ENCODE measurements at regions not wholly inside any gene's neighbourhood (a gene's known extent, or its start where the extent isn't known, plus 50 kb on each side); places are given as distances from the start of the nearest gene placed in this dataset.

- TF ChIP-seq, protein P1, sequence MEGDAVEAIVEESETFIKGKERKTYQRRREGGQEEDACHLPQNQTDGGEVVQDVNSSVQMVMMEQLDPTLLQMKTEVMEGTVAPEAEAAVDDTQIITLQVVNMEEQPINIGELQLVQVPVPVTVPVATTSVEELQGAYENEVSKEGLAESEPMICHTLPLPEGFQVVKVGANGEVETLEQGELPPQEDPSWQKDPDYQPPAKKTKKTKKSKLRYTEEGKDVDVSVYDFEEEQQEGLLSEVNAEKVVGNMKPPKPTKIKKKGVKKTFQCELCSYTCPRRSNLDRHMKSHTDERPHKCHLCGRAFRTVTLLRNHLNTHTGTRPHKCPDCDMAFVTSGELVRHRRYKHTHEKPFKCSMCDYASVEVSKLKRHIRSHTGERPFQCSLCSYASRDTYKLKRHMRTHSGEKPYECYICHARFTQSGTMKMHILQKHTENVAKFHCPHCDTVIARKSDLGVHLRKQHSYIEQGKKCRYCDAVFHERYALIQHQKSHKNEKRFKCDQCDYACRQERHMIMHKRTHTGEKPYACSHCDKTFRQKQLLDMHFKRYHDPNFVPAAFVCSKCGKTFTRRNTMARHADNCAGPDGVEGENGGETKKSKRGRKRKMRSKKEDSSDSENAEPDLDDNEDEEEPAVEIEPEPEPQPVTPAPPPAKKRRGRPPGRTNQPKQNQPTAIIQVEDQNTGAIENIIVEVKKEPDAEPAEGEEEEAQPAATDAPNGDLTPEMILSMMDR (conservative IDR thresholded peaks at IDR 0.05; ENCODE audit: low read length): no peak
- TF ChIP-seq EZH2phosphoT487 (IDR thresholded peaks at IDR 0.05; ENCODE audit: borderline replicate concordance, low read depth, low read length): no peak
Observed at GRCh38 chr4:52247941-52248340, 196.8 kb downstream of the SPATA18 start.
